Activated CD4-positive, alpha-beta T cell treated with anti-CD3 and anti-CD28 coated beads for 36 hours (primary cell): ENCODE measurements at regions not wholly inside any gene's neighbourhood (a gene's known extent, or its start where the extent isn't known, plus 50 kb on each side); places are given as distances from the start of the nearest gene placed in this dataset.
"Not testable (repeated sequence)": the region's sequence is repeated elsewhere in the genome, so short reads cannot be mapped to it uniquely, and the experiment has no call there.

ENCODE experiments used
- ATAC-seq: fragments of 200-7000 bp; cut with Tn5 transposase; one replicate; pipeline ENCODE4 v1.10.0; 2021; ENCODE audit warnings: mild to moderate bottlenecking, moderate library complexity
- CTCF ChIA-PET: fragments of 350-600 bp; sonication (Branson Sonifier 250); formaldehyde crosslinking; loops from one replicate; lab custom pipeline; 2021; ENCODE audit warnings: antibody characterized with exemption; lab: Charles Lee
- POLR2A ChIA-PET: fragments of 350-600 bp; sonication (Branson Sonifier 250); formaldehyde crosslinking; loops from one replicate; lab custom pipeline; 2021; ENCODE audit warnings: antibody characterized with exemption, inconsistent platforms; lab: Charles Lee
- DNase-seq: peaks from one replicate; pipeline ENCODE4 v3.0.0-alpha.2; 2020
- H3K27ac Mint-ChIP-seq: one replicate; pipeline ENCODE4 v1.8.0; 2021; ENCODE audit warnings: mixed read lengths
- H3K27me3 Mint-ChIP-seq: one replicate; pipeline ENCODE4 v1.8.0; 2021; ENCODE audit warnings: mixed read lengths
- H3K36me3 Mint-ChIP-seq: one replicate; pipeline ENCODE4 v1.8.0; 2021; ENCODE audit warnings: low read depth, mixed read lengths
- H3K4me1 Mint-ChIP-seq: one replicate; pipeline ENCODE4 v1.8.0; 2021; ENCODE audit warnings: mixed read lengths
- H3K4me3 Mint-ChIP-seq: one replicate; pipeline ENCODE4 v1.8.0; 2021; ENCODE audit warnings: mild to moderate bottlenecking, moderate library complexity, mixed read lengths
- H3K9me3 Mint-ChIP-seq: one replicate; pipeline ENCODE4 v1.8.0; 2021; ENCODE audit warnings: low read depth, mixed read lengths
- intact Hi-C, 2 experiments: fragments of 100-400 bp; cut with DNase I in 1 of 2; cut with micrococcal nuclease in 1 of 2; formaldehyde crosslinking; loops; one replicate each; pipeline versions ENCODE4 v1.14.2 to v1.15.1; 2022 to 2024; cut with DNase I, micrococcal nuclease

DNA sequence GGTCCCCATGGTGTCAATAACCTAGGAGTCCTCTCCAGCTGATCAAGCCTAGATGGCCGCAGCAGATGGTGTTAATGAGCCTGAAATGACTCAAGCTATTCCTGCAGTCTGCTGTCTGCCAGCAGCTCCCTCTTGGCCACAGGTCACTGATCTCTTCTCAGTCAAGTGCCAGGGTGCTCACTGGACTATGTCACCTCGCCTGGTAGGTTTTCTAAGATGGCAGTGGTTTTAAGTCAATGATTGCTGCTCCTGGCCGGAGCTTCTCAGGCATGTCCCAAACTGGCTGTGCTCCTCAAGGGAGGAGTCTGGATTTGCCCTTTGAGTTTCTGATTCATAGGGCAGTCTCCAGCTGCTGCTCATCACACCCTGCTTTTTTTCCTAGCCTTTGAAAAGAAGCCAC is 58.6 kb upstream of the SHISA6 start:
- intact Hi-C loops, result no loop called here
- Mint-ChIP-seq H3K27me3 (no peaks in the 10 kb centered on the region), H3K9me3 (peaks cover 3% of the 10 kb centered on the region), H3K27ac (no peak overlapping the region), H3K4me1 (no peaks in the 10 kb centered on the region), H3K36me3 (no peaks in the 10 kb centered on the region), H3K4me3 (no peak overlapping the region)
- ChIA-PET POLR2A (no interaction called here), CTCF (no interaction called here)
- ATAC-seq (no peak), DNase-seq (no peak)

DNA sequence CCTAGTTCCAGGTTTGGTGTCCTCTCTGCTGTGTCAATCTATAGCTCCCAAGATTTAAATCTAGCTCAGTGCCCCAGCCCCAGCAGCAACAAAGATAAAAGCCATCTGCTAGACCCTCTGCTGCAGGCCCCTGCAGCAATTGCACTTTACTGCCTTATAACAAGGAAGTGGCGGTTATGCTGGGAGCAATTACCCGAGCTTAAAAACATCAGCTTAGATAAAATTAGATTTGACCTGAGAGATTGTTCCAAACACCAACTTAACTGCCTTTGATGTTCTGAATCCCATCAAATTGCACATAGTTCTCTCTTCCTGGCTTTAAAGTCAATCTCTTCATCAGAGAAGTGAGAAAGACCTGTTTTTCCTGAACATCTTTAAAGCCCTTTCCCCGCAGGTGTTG is 62.4 kb upstream of the SHISA6 start:
- no peaks in the 10 kb centered on the region for H3K4me1 Mint-ChIP-seq
- intact Hi-C loops, result loop anchor here in 1 of 2 experiments (10.0 kb wide), 1 partner anchor 64 kb away; no protein-coding TSS in a partner anchor
- ATAC-seq (no peak), DNase-seq (no peak)
- H3K27ac Mint-ChIP-seq, result no peak overlapping the region
- ChIA-PET CTCF (interaction anchor here (0.8 kb wide), 1 partner anchor 1515 kb away, joined by 3 read pairs; no protein-coding TSS in a partner anchor), POLR2A (no interaction called here)
- H3K36me3 Mint-ChIP-seq, result no peaks in the 10 kb centered on the region
- H3K4me3 Mint-ChIP-seq, result no peak overlapping the region
- H3K27me3 Mint-ChIP-seq, result no peaks in the 10 kb centered on the region
- no peaks in the 10 kb centered on the region for H3K9me3 Mint-ChIP-seq

DNA sequence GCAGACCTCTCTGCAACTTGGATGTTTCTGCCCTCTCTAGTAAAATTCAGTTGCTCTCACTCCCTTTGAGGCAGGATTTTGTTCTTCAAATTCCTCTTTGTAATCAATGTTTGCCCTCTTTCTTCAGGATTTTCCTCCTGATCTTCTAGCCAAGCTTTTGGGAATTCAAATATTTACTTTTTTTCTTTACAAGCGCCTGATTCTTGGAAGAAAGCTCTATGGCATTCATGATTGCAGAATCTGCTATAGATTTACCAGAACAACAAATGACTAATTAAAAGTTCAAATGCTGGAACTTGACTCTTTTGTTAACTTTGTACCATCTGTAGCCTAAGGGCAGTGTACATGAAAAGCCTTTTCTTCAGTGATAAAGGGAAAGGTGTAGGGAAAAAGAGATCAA is 63.7 kb upstream of the SHISA6 start:
- CTCF ChIA-PET, result interaction anchor here (0.7 to 1.2 kb wide), 2 partner anchors 51 to 112 kb away, joined by 3 read pairs; no protein-coding TSS in a partner anchor
- ATAC-seq (no peak), DNase-seq (no peak)
- H3K9me3 Mint-ChIP-seq, result no peaks in the 10 kb centered on the region
- intact Hi-C loops, result loop anchor here in 1 of 2 experiments (10.0 kb wide), 1 partner anchor 63 kb away; no protein-coding TSS in a partner anchor
- no peak overlapping the region for H3K4me3 Mint-ChIP-seq
- no peak overlapping the region for H3K27ac Mint-ChIP-seq
- H3K4me1 Mint-ChIP-seq, result no peaks in the 10 kb centered on the region
- no peaks in the 10 kb centered on the region for H3K27me3 Mint-ChIP-seq
- POLR2A ChIA-PET, result no interaction called here
- H3K36me3 Mint-ChIP-seq, result no peaks in the 10 kb centered on the region

DNA sequence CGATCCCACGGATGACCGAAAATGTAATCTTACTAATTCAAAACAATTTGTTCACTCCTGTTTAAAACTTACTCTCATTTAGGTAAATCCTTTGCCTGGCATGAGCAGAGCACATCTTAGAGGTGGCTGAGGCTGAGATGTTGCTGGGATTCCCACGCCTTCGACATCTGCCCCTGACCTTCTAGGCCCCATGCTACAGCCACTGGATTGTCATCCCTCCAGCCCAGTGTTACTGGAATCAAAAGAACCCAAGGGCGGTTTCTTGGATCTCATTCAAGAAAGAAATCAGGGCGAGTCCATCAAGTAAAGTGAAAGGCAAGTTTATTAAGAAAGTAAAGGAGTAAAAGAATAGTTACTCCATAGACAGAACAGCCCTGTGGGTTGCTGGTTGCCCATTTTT is 64.5 kb upstream of the SHISA6 start:
- no peaks in the 10 kb centered on the region for H3K27me3 Mint-ChIP-seq
- H3K9me3 Mint-ChIP-seq, result no peaks in the 10 kb centered on the region
- ChIA-PET POLR2A (no interaction called here), CTCF (no interaction called here)
- DNase-seq (no peak), ATAC-seq (no peak)
- no peaks in the 10 kb centered on the region for H3K36me3 Mint-ChIP-seq
- intact Hi-C loops, result loop anchor here in 1 of 2 experiments (10.0 kb wide), 1 partner anchor 62 kb away; no protein-coding TSS in a partner anchor
- no peaks in the 10 kb centered on the region for H3K4me1 Mint-ChIP-seq
- no peak overlapping the region for H3K4me3 Mint-ChIP-seq
- H3K27ac Mint-ChIP-seq, result no peak overlapping the region

DNA sequence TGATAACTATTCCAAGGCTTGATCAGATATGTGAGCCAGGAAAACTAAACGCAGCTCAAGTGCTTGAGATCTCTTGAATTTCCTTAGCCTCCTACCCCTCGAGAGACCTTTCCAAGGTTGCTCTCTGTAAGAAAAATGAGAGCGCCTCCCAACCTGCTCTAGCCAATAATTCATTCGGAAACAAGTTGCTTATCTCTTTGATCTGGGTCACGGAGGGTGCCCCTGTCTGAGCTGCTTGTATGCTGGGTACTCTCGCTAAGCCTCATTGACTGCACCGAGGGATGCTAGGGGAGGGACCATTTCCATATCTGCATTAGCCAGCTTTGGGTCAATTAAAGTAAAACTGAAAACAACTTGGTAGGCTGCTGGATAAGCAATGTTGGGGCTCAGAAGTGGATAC is 70.1 kb upstream of the SHISA6 start:
- no peaks in the 10 kb centered on the region for H3K4me1 Mint-ChIP-seq
- no peak overlapping the region for H3K27ac Mint-ChIP-seq
- H3K9me3 Mint-ChIP-seq, result peaks cover under 1% of the 10 kb centered on the region
- no peak overlapping the region for H3K4me3 Mint-ChIP-seq
- CTCF ChIA-PET, result interaction anchor here (0.6 to 0.7 kb wide), 2 partner anchors 634 to 758 kb away, joined by 3 read pairs; no protein-coding TSS in a partner anchor
- no peaks in the 10 kb centered on the region for H3K36me3 Mint-ChIP-seq
- no peak for ATAC-seq
- intact Hi-C loops, result loop anchor here in 1 of 2 experiments (10.0 kb wide), 1 partner anchor 56 kb away; no protein-coding TSS in a partner anchor
- POLR2A ChIA-PET, result no interaction called here
- H3K27me3 Mint-ChIP-seq, result no peaks in the 10 kb centered on the region
- no peak for DNase-seq

DNA sequence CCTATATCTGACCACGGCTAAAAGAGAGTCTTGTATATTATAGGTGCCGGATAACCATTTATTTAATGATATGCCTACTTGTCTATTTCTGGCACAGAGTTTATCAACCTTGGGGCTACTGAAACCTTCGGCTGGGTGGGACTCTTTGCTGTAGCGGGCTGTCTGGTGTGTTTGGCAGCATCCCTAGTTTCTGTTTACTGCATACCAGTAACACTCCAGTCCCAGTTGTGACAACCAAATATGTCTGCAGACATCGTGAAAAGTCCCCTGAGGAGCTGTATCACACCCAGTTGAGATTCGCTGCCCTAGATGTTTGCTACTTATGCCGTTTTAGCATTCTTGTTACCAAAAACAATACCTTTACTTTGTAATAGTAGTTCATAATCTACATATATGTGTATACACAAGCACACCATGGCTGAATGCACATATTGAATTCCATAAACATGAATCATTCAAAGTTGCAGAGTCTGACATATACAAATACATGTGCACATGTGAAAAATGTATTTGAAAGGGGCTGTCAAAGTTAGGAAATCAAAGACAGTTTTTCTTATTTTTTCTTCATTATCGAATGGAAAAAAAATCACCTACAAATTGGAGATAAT is 89.1 kb upstream of the SHISA6 start:
- no peak overlapping the region for H3K27ac Mint-ChIP-seq
- no peaks in the 10 kb centered on the region for H3K4me1 Mint-ChIP-seq
- intact Hi-C loops, result no loop called here
- ATAC-seq (no peak), DNase-seq (no peak)
- no peaks in the 10 kb centered on the region for H3K36me3 Mint-ChIP-seq
- no peaks in the 10 kb centered on the region for H3K9me3 Mint-ChIP-seq
- ChIA-PET CTCF (no interaction called here), POLR2A (no interaction called here)
- peaks cover 2% of the 10 kb centered on the region for H3K27me3 Mint-ChIP-seq
- no peak overlapping the region for H3K4me3 Mint-ChIP-seq

- H3K4me1 Mint-ChIP-seq, POLR2A ChIA-PET, H3K4me3 Mint-ChIP-seq: not testable (repeated sequence)
Measured at GRCh38 chr17:11150906-11151511, 90.0 kb upstream of the SHISA6 start.

GRCh38 chr17:11144358-11145233 is 96.4 kb upstream of the SHISA6 start:
- ATAC-seq (no peak), DNase-seq (peak; percentile 20)
- POLR2A ChIA-PET, result no interaction called here
- CTCF ChIA-PET, result interaction anchor here (0.6 to 1.6 kb wide), 4 partner anchors 139 to 511 kb away, joined by 3 to 6 read pairs (median 4); no protein-coding TSS in a partner anchor
- Mint-ChIP-seq H3K4me1 (no peaks in the 10 kb centered on the region), H3K36me3 (no peaks in the 10 kb centered on the region), H3K27me3 (peaks cover 2% of the 10 kb centered on the region), H3K9me3 (peaks cover 4% of the 10 kb centered on the region), H3K4me3 (no peak overlapping the region), H3K27ac (no peak overlapping the region)
- intact Hi-C loops, result loop anchor here (1.0 to 5.0 kb wide), 3 partner anchors 268 to 497 kb away; no protein-coding TSS in a partner anchor

More at GRCh38 chr17:11150906-11151511, 90.0 kb upstream of the SHISA6 start:
- H3K27me3 Mint-ChIP-seq, H3K27ac Mint-ChIP-seq, H3K36me3 Mint-ChIP-seq, H3K9me3 Mint-ChIP-seq, intact Hi-C loops, CTCF ChIA-PET, ATAC-seq, DNase-seq: not testable (repeated sequence)

DNA sequence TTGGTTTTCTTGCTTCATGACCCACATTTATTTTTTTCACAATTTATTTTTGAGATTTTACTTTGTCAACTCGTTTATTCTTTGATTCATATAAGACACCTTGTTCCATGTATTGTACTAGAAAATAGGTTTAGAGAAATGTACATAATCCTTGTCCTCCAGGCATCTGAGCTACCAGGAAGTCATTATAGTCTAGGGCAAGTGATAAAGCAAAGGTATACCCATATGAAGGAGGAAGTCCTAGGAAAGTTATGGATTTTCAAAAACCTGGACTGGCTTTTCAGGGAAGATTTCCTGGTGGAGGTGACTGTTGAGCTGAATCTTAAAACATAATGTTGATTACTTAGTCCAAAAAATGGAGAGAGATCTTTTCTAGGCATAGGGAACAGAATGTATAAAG is 98.8 kb upstream of the SHISA6 start:
- CTCF ChIA-PET, result interaction anchor here (0.7 to 1.7 kb wide), 3 partner anchors 40 to 266 kb away, joined by 3 to 8 read pairs (median 3); no protein-coding TSS in a partner anchor
- no peak for ATAC-seq
- POLR2A ChIA-PET, result no interaction called here
- Mint-ChIP-seq H3K27ac (no peak overlapping the region), H3K4me1 (no peaks in the 10 kb centered on the region), H3K27me3 (peaks cover 4% of the 10 kb centered on the region), H3K36me3 (no peaks in the 10 kb centered on the region), H3K4me3 (no peak overlapping the region), H3K9me3 (peaks cover 4% of the 10 kb centered on the region)
- DNase-seq, result no peak
- intact Hi-C loops, result loop anchor here in 1 of 2 experiments (5.0 kb wide), 1 partner anchor 495 kb away; no protein-coding TSS in a partner anchor

DNA sequence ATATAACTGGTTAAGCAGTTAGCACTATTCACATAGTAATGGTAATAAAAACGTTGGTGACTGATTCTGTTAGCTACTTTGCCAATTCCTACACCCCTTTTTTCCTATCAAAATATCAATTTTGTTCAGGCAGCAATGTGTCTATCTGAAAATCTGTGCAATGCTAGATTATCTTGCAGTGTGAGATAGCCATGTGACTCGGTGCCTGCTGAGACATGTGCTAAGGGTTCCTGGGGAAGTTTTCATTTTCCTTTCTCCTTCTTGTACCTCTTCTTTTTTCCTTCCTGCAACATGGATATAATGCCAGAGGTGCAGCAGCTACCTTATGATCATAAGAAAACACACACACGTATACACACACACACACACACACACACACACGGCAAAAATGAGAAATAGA is 100.5 kb upstream of the SHISA6 start:
- H3K27me3 Mint-ChIP-seq, result peaks cover 4% of the 10 kb centered on the region
- no peaks in the 10 kb centered on the region for H3K36me3 Mint-ChIP-seq
- no peak for DNase-seq
- ChIA-PET POLR2A (no interaction called here), CTCF (interaction anchor here (0.7 kb wide), 1 partner anchor 9 kb away, joined by 4 read pairs; no protein-coding TSS in a partner anchor)
- H3K4me1 Mint-ChIP-seq, result no peaks in the 10 kb centered on the region
- no peak overlapping the region for H3K4me3 Mint-ChIP-seq
- H3K9me3 Mint-ChIP-seq, result peaks cover 4% of the 10 kb centered on the region
- no peak for ATAC-seq
- H3K27ac Mint-ChIP-seq, result no peak overlapping the region
- intact Hi-C loops, result loop anchor here in 1 of 2 experiments (5.0 kb wide), 1 partner anchor 493 kb away; no protein-coding TSS in a partner anchor

GRCh38 chr17:11140043-11140442 is 101.0 kb upstream of the SHISA6 start:
- no peak for DNase-seq
- Mint-ChIP-seq H3K27ac (no peak overlapping the region), H3K9me3 (peaks cover 4% of the 10 kb centered on the region), H3K36me3 (no peaks in the 10 kb centered on the region), H3K27me3 (peaks cover 4% of the 10 kb centered on the region), H3K4me1 (no peaks in the 10 kb centered on the region), H3K4me3 (no peak overlapping the region)
- CTCF ChIA-PET, result no interaction called here
- intact Hi-C loops, result loop anchor here in 1 of 2 experiments (5.0 kb wide), 1 partner anchor 493 kb away; no protein-coding TSS in a partner anchor
- no peak for ATAC-seq
- POLR2A ChIA-PET, result no interaction called here
